HG03469 (cell line): ENCODE measurements at regions not wholly inside any gene's neighbourhood (a gene's known extent, or its start where the extent isn't known, plus 50 kb on each side); places are given as distances from the start of the nearest gene placed in this dataset.
A peak's percentile ranks its signal among the peaks of the same experiment; 100 is the strongest.

ENCODE experiments used
- ATAC-seq: cut with Tn5 transposase; IDR thresholded peaks from one replicate; pipeline ENCODE4 v1.9.1; 2021; ENCODE audit warnings: mild to moderate bottlenecking, moderate library complexity, moderate number of reproducible peaks; ENCODE audit not compliant: unreplicated experiment

- no peak for ATAC-seq
These were observed 127.3 kb upstream of the KLF3 start for GRCh38 chr4:38536716-38537115.

GRCh38 chr4:38537666-38538065 is 126.3 kb upstream of the KLF3 start:
- no peak for ATAC-seq

- no peak for ATAC-seq
These were observed 125.5 kb upstream of the KLF3 start for GRCh38 chr4:38538517-38538916.

- no peak for ATAC-seq
These were observed 124.5 kb upstream of the KLF3 start for GRCh38 chr4:38539501-38539900.

- ATAC-seq: no peak
These were observed 116.9 kb upstream of the KLF3 start for GRCh38 chr4:38547052-38547451.

DNA sequence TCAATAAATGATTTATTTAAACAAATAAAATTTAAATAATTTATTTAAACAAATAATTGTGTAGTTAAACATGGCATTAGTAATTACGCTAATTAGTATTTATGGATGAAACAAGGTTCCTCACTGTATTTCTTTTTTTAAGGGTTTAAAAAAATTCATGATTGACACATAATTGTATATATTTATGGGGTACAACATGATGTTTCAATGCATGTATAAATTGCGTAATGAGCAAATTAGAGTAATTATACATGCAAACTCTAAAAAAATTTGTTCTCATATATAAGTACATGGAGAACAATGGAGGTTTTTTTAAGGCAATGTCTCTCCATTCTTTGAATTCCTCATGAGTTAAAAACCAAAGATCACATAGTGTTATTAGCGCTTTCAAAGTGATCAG is 115.7 kb upstream of the KLF3 start:
- ATAC-seq: no peak

GRCh38 chr4:38559374-38559773 is 104.6 kb upstream of the KLF3 start:
- no peak for ATAC-seq

DNA sequence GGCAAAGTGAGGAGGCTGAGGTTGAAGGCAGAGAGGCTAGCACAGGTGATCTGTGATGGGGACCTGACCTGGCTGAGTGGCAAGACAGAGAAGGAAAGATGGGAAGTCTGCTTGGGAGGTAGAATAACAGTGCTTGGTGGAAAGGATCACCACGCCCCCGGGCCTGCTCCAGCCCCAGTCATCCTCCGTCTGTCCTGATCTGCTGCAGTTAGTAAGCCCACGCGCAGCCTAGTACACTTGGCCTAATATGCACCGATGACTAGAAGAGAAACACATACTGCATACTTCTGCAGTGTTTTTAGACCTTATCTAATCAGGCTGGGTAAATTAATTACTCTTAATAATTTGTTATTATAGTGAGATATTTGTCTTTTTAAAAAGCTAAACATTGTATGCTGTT is 103.7 kb upstream of the KLF3 start:
- ATAC-seq: no peak

DNA sequence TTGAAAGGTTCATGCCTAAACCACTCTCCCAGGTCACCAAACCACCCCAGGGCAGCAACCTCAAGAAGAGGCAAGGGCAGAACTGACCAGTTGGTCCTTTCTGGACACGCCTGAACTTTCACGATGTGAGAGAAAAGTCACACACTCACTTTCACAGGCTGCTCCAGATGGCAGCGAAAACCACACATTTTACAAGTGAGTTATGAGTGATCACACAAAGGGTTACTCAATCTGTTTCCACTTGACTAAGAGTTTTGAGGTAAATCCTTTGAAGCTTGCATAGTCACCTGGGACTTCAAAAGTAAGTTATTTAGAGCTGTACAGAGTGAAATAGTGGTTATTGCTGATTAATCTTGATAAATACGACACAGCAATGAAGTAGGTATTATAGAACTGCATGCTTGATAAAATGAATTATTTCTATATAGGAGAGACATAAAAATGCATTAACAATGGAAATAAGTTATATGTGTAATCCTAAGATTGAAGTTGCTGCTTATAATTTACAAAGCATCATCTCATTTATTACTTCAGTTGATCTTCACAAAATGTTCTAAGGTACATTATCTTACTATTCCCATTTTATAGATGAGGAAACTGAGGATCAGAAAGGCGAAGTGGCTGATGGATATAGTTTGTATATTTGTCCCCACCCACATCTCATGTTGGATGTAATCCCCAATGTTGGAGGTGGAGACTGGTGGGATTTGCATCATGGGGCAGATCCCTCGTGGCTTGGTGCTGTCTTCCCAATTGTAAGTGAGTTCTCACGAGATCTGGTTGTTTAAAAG is 103.0 kb upstream of the KLF3 start:
- peak; percentile 83 for ATAC-seq

- no peak for ATAC-seq
These were observed 101.2 kb upstream of the KLF3 start for GRCh38 chr4:38562751-38563198.

GRCh38 chr4:38563707-38564495 is 100.1 kb upstream of the KLF3 start:
- no peak for ATAC-seq

- no peak for ATAC-seq
These were observed 98.5 kb upstream of the KLF3 start for GRCh38 chr4:38565271-38566199.

DNA sequence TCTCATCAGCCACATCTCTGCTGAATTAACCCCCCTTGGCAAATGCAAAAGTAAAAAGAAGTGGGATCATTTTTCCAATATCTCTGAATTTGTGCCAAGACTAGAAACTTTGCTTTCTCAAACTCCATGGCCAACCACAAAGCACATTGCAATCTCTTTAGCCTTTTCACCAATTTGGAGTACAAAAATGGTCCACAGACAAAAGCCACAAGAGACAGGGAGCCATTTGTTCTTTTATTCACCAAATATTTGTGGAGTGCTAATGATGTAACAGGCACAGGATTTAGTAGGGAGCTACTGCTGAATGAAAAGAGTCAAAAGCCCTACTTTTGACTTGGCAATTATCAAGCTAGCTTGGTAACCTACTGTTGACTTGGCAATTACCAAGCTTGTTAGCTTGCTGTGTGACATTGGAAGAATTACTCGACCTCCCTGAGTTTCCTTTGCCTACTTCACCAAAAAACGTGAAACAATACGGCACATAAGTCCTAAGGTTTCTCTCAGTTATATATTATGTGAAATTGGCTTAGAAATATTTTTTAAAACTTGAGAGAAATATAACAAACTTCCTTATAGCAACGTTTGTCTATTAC is 97.1 kb upstream of the KLF3 start:
- no peak for ATAC-seq

DNA sequence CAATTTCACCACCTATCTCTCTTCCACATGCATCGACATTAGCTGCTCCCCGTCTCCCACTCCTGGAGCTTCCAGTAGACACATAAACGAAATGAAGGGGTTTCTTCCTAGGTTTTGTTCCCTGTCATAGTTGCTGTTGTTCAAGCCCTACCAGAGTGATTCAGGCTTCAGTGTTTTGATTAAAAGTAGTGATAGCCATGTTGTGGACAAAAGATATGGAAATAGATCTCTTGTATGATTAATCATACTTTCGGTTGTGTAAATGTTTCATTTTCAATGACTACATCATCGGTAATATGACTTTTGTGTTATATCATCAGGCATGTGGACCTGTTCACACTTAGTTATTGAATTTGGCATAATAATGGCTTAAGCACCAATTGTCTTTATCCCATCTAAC is 96.5 kb upstream of the KLF3 start:
- ATAC-seq: no peak

- no peak for ATAC-seq
These were observed 95.2 kb upstream of the KLF3 start for GRCh38 chr4:38568768-38569167.

- no peak for ATAC-seq
These were observed 93.2 kb upstream of the KLF3 start for GRCh38 chr4:38570647-38571276.

DNA sequence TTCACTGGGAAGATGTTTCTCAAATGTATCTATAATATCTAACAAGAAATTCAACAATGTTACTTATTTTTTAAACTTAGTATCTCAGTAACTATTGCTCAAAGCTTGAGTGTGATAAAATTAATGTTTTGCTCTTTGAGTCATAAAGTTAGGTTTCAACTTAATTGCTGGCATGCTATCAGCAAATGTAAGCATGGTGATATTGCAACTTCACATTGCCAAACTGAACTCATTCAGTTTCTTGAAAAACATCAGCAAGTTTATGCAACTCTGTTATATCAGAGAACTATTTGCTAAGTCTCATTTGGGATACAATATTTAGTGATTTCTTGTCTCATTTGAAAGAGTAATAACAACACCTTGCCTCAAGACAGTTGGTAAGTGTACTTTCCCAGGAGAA is 91.2 kb upstream of the KLF3 start:
- no peak for ATAC-seq

DNA sequence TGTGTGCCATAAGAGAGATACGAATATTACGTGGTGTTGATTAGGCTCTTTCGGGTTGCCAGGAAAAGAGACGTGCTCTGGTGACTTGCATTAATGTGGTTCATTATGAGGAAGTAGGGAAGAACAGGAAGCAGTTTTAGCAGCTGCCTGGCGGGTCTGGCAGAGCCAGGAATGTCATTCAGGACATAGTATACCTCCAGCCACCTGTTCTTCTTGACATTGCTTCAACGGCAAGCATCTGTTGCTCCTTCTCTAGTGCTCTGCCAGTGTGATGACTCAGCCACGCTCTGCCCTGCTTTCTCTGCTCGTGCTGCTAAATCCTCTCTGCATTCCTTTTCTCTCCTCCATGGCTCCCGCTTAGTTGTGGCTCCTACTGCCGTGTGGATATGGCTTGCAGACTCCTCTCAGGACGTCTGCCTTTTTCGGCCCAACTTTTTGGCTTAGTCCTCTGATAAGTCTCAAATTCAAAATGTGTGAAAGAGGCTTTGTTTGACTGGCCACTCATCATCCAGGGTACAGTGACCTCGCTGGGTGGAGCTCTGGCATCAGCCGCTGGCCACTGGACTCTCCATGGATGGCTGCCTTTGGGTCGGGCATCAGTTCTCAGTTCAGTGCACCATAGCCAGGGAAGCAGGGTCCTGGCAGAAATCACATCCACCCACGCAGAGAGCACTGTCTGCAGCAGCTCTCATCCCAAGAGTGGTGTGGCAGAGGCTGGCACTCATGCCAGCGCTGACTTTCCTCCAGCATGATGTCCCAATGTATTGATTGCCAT is 89.3 kb upstream of the KLF3 start:
- no peak for ATAC-seq

GRCh38 chr4:38576767-38577166 is 87.2 kb upstream of the KLF3 start:
- no peak for ATAC-seq

- ATAC-seq: no peak
These were observed 86.5 kb upstream of the KLF3 start for GRCh38 chr4:38577462-38577861.
